ENCODE measurements at regions not wholly inside any gene's neighbourhood (a gene's known extent, or its start where the extent isn't known, plus 50 kb on each side); places are given as distances from the start of the nearest gene placed in this dataset.

- H3K4me3 ChIP-seq, result no peak overlapping the region
- TF ChIP-seq POLR2A (IDR thresholded peaks at IDR 0.05), result no peak
- TF ChIP-seq CTCF (IDR thresholded peaks at IDR 0.05), result no peak
- no peaks in the 10 kb centered on the region for H3K27me3 ChIP-seq
- no peak for DNase-seq
- intact Hi-C loops (cut with DNase I; ENCODE audit: low total_unique reads), result no loop called here
- no peaks in the 10 kb centered on the region for H3K9me3 ChIP-seq
- H3K4me1 ChIP-seq, result no peaks in the 10 kb centered on the region
- H3K27ac ChIP-seq, result no peak overlapping the region
- 65 to 68% methylated on average over 4 of the region's 4 CpGs for WGBS, 2 donors
- H3K36me3 ChIP-seq (ENCODE audit: low read depth, missing control alignments), result no peaks in the 10 kb centered on the region
These were observed 1082.8 kb upstream of the RBFOX1 start for GRCh38 chr16:6249863-6250262.

- no peak for DNase-seq
- Histone ChIP-seq H3K36me3 (ENCODE audit: low read depth, missing control alignments) (no peaks in the 10 kb centered on the region), H3K4me3 (no peak overlapping the region), H3K4me1 (no peaks in the 10 kb centered on the region), H3K27me3 (no peaks in the 10 kb centered on the region), H3K27ac (no peak overlapping the region), H3K9me3 (no peaks in the 10 kb centered on the region)
- intact Hi-C loops (cut with DNase I; ENCODE audit: low total_unique reads), result no loop called here
- WGBS, 2 donors, result 57 to 85% methylated on average over 4 of the region's 4 CpGs
- TF ChIP-seq POLR2A (IDR thresholded peaks at IDR 0.05) (no peak), CTCF (IDR thresholded peaks at IDR 0.05) (no peak)
These were observed 1084.4 kb upstream of the RBFOX1 start for GRCh38 chr16:6248199-6248598.

GRCh38 chr16:6247775-6248174 lies 1084.9 kb upstream of the RBFOX1 start:
- no peak for DNase-seq
- Histone ChIP-seq H3K9me3 (no peaks in the 10 kb centered on the region), H3K4me3 (no peak overlapping the region), H3K27me3 (no peaks in the 10 kb centered on the region), H3K27ac (no peak overlapping the region), H3K36me3 (ENCODE audit: low read depth, missing control alignments) (no peaks in the 10 kb centered on the region), H3K4me1 (no peaks in the 10 kb centered on the region)
- WGBS, 2 donors, result 72 to 88% methylated on average over 4 of the region's 4 CpGs
- intact Hi-C loops (cut with DNase I; ENCODE audit: low total_unique reads), result no loop called here
- TF ChIP-seq POLR2A (IDR thresholded peaks at IDR 0.05), result no peak
- no peak for TF ChIP-seq CTCF (IDR thresholded peaks at IDR 0.05)

- TF ChIP-seq POLR2A (IDR thresholded peaks at IDR 0.05) (no peak), CTCF (IDR thresholded peaks at IDR 0.05) (no peak)
- Histone ChIP-seq H3K27me3 (no peaks in the 10 kb centered on the region), H3K4me1 (no peaks in the 10 kb centered on the region), H3K9me3 (no peaks in the 10 kb centered on the region), H3K4me3 (no peak overlapping the region), H3K27ac (no peak overlapping the region), H3K36me3 (ENCODE audit: low read depth, missing control alignments) (no peaks in the 10 kb centered on the region)
- 73 to 76% methylated on average over 3 of the region's 3 CpGs for WGBS, 2 donors
- no peak for DNase-seq
- intact Hi-C loops (cut with DNase I; ENCODE audit: low total_unique reads), result no loop called here
These were observed 1085.5 kb upstream of the RBFOX1 start for GRCh38 chr16:6247150-6247549.

- no peak for DNase-seq
- H3K9me3 ChIP-seq, result no peaks in the 10 kb centered on the region
- TF ChIP-seq POLR2A (IDR thresholded peaks at IDR 0.05) (no peak), CTCF (IDR thresholded peaks at IDR 0.05) (no peak)
- H3K27ac ChIP-seq, result no peak overlapping the region
- no peaks in the 10 kb centered on the region for H3K36me3 ChIP-seq (ENCODE audit: low read depth, missing control alignments)
- no peak overlapping the region for H3K4me3 ChIP-seq
- no peaks in the 10 kb centered on the region for H3K27me3 ChIP-seq
- H3K4me1 ChIP-seq, result no peaks in the 10 kb centered on the region
- intact Hi-C loops (cut with DNase I; ENCODE audit: low total_unique reads), result no loop called here
These were observed 1086.4 kb upstream of the RBFOX1 start for GRCh38 chr16:6246266-6246665.
